ENCODE measurements at regions not wholly inside any gene's neighbourhood (a gene's known extent, or its start where the extent isn't known, plus 50 kb on each side); places are given as distances from the start of the nearest gene placed in this dataset.

- Mint-ChIP-seq H3K27me3 (ENCODE audit: low read depth) (no peaks in the 10 kb centered on the region), H3K27ac (ENCODE audit: unreplicated experiment) (no peak overlapping the region), H3K9me3 (no peaks in the 10 kb centered on the region), H3K4me1 (peaks cover 3% of the 10 kb centered on the region), H3K36me3 (ENCODE audit: low read depth) (no peaks in the 10 kb centered on the region), H3K4me3 (no peak overlapping the region)
- DNase-seq (ENCODE audit: low read depth, low spot score): no peak
- TF ChIP-seq CTCF (conservative IDR thresholded peaks at IDR 0.05): no peak
Measured at GRCh38 chr5:37893434-37894134, 53.7 kb upstream of the GDNF start.

- peaks cover 3% of the 10 kb centered on the region for H3K4me1 Mint-ChIP-seq
- no peak overlapping the region for H3K4me3 Mint-ChIP-seq
- H3K27me3 Mint-ChIP-seq (ENCODE audit: low read depth): peaks cover 2% of the 10 kb centered on the region
- TF ChIP-seq CTCF (conservative IDR thresholded peaks at IDR 0.05): no peak
- no peaks in the 10 kb centered on the region for H3K9me3 Mint-ChIP-seq
- no peak for DNase-seq (ENCODE audit: low read depth, low spot score)
- no peaks in the 10 kb centered on the region for H3K36me3 Mint-ChIP-seq (ENCODE audit: low read depth)
- no peak overlapping the region for H3K27ac Mint-ChIP-seq (ENCODE audit: unreplicated experiment)
Measured at GRCh38 chr5:37892586-37892985, 52.7 kb upstream of the GDNF start.

- Mint-ChIP-seq H3K36me3 (ENCODE audit: low read depth) (no peaks in the 10 kb centered on the region), H3K27me3 (ENCODE audit: low read depth) (peaks cover 2% of the 10 kb centered on the region), H3K9me3 (no peaks in the 10 kb centered on the region), H3K27ac (ENCODE audit: unreplicated experiment) (no peak overlapping the region), H3K4me3 (no peak overlapping the region), H3K4me1 (peaks cover 3% of the 10 kb centered on the region)
- DNase-seq (ENCODE audit: low read depth, low spot score): no peak
- no peak for TF ChIP-seq CTCF (conservative IDR thresholded peaks at IDR 0.05)
Measured at GRCh38 chr5:37891832-37892231, 52.0 kb upstream of the GDNF start.

- no peaks in the 10 kb centered on the region for H3K9me3 Mint-ChIP-seq
- TF ChIP-seq CTCF (conservative IDR thresholded peaks at IDR 0.05): no peak
- H3K36me3 Mint-ChIP-seq (ENCODE audit: low read depth): no peaks in the 10 kb centered on the region
- DNase-seq (ENCODE audit: low read depth, low spot score): no peak
- no peak overlapping the region for H3K27ac Mint-ChIP-seq (ENCODE audit: unreplicated experiment)
- H3K4me3 Mint-ChIP-seq: no peak overlapping the region
- peaks cover 3% of the 10 kb centered on the region for H3K4me1 Mint-ChIP-seq
- H3K27me3 Mint-ChIP-seq (ENCODE audit: low read depth): peaks cover 2% of the 10 kb centered on the region
Measured at GRCh38 chr5:37889612-37890317, 49.9 kb upstream of the GDNF start.
